ENCODE measurements at regions not wholly inside any gene's neighbourhood (a gene's known extent, or its start where the extent isn't known, plus 50 kb on each side); places are given as distances from the start of the nearest gene placed in this dataset.

DNA sequence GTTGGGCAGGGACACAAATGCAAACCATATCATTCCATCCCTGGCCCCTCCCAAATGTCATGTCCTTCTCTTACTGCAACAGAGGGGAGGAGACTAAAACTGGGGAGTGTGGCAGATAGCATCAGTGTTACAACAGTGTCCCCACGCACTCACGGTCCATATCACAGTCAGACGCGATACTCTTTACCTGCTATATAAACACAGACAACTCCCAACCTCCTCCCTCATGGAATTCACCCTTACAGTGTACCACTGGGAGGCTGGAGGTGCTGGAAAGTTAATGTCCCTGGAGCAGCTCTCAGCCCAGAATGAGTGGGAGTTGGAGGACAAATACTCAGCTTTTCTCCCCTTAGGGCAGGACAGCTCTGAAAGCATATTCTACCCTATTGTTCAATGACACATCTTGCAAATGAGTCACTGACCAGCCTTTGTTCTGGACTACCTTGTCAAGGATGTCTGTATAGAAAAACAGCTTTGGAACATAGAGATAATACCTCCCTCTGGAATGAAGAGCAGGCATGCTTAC is 445.9 kb downstream of the SETD4 start:
- H3K9me3 ChIP-seq (replicated peaks; ENCODE audit: control insufficient read depth, insufficient read depth, low read length), result no peaks in the 10 kb centered on the region
- intact Hi-C loops (cut with micrococcal nuclease) (loop anchor here (2.0 kb wide), 1 partner anchor 28 kb away; no protein-coding TSS in a partner anchor), dilution Hi-C loops (cut with MboI; ENCODE audit: extremely low pct_ligation_motif_present, low sequenced_read_pairs) (no loop called here)
- no peak overlapping the region for H3K4me2 ChIP-seq (ENCODE audit: insufficient read depth, low read length)
- no peaks in the 10 kb centered on the region for H3K79me2 ChIP-seq (ENCODE audit: control insufficient read depth, insufficient read depth, low read length)
- peak; percentile 37 for DNase-seq (ENCODE audit: low read depth, low spot score)
- ChIA-PET CTCF (interaction anchor here (0.9 to 2.6 kb wide), 6 partner anchors 10 to 888 kb away, joined by 3 to 25 read pairs (median 6); no protein-coding TSS in a partner anchor), POLR2A (no interaction called here)
- H3K27me3 ChIP-seq (ENCODE audit: control insufficient read depth in 2 of 2, insufficient read depth in 2 of 2, low read length in 2 of 2), result peaks cover 0 to 4% of the 10 kb centered on the region in 2 experiments
- no peak overlapping the region for H3K27ac ChIP-seq (ENCODE audit: insufficient read depth, low read depth, low read length)
- no peak for FAIRE-seq
- H3K9ac ChIP-seq (replicated peaks; ENCODE audit: extremely low read depth, insufficient read depth, low read length), result no peak overlapping the region
- no TSS peak for BruUV-seq (replicated peaks)
- no peaks in the 10 kb centered on the region for H3K9me1 ChIP-seq (replicated peaks; ENCODE audit: control insufficient read depth, extremely low read depth, insufficient read depth, low read length)
- H4K20me1 ChIP-seq (replicated peaks; ENCODE audit: control insufficient read depth, extremely low read depth, insufficient read depth, low read length), result no peaks in the 10 kb centered on the region
- TF ChIP-seq EZH2 (IDR thresholded peaks at IDR 0.05; ENCODE audit: borderline replicate concordance, low read depth, low read length, severe bottlenecking) (no peak), POLR2A (IDR thresholded peaks at IDR 0.05; ENCODE audit: low read depth, low read length) (no peak), FOS (IDR thresholded peaks at IDR 0.05; ENCODE audit: borderline replicate concordance, insufficient read depth, low read length) (peak; percentile 88), JUN (IDR thresholded peaks at IDR 0.05; ENCODE audit: borderline replicate concordance, insufficient read depth, insufficient read length, low read depth) (peak; percentile 50), GATA2 (IDR thresholded peaks at IDR 0.05; ENCODE audit: insufficient read depth, insufficient read length, low read depth, low read length) (no peak), MYC (IDR thresholded peaks at IDR 0.05; ENCODE audit: low read depth, low read length) (no peak)
- TF ChIP-seq, protein P1, sequence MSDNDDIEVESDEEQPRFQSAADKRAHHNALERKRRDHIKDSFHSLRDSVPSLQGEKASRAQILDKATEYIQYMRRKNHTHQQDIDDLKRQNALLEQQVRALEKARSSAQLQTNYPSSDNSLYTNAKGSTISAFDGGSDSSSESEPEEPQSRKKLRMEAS (IDR thresholded peaks at IDR 0.05; ENCODE audit: insufficient read depth, insufficient read length), result no peak
- TF ChIP-seq, protein P2, sequence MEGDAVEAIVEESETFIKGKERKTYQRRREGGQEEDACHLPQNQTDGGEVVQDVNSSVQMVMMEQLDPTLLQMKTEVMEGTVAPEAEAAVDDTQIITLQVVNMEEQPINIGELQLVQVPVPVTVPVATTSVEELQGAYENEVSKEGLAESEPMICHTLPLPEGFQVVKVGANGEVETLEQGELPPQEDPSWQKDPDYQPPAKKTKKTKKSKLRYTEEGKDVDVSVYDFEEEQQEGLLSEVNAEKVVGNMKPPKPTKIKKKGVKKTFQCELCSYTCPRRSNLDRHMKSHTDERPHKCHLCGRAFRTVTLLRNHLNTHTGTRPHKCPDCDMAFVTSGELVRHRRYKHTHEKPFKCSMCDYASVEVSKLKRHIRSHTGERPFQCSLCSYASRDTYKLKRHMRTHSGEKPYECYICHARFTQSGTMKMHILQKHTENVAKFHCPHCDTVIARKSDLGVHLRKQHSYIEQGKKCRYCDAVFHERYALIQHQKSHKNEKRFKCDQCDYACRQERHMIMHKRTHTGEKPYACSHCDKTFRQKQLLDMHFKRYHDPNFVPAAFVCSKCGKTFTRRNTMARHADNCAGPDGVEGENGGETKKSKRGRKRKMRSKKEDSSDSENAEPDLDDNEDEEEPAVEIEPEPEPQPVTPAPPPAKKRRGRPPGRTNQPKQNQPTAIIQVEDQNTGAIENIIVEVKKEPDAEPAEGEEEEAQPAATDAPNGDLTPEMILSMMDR (IDR thresholded peaks at IDR 0.05; ENCODE audit: extremely low read depth in 1 of 2, insufficient read depth in 1 of 2, low read depth in 1 of 2, low read length in 2 of 2), result no peak
- no peak overlapping the region for H2AFZ ChIP-seq (ENCODE audit: low read depth, low read length)
- peaks cover 13% of the 10 kb centered on the region for H3K4me1 ChIP-seq (ENCODE audit: control insufficient read depth, extremely low read depth, insufficient read depth, low read length)
- H3K36me3 ChIP-seq (ENCODE audit: control insufficient read depth in 2 of 2, extremely low read depth in 1 of 2, insufficient read depth in 2 of 2, low read length in 2 of 2), result no peaks in the 10 kb centered on the region
- no peak overlapping the region for H3K4me3 ChIP-seq (replicated peaks in 1 of 3; ENCODE audit: insufficient read depth in 1 of 3, low read depth in 1 of 3, low read length in 3 of 3)

Data from endothelial cell of umbilical vein (primary cell).